Astrocyte (in vitro differentiated cells and primary cell): ENCODE measurements at regions not wholly inside any gene's neighbourhood (a gene's known extent, or its start where the extent isn't known, plus 50 kb on each side); places are given as distances from the start of the nearest gene placed in this dataset.

ENCODE experiments used
- EZH2 ChIP-seq: IDR thresholded peaks from 2 replicates; pipeline ENCODE4 v1.6.1; 2012; ENCODE audit warnings: mild to moderate bottlenecking, low read length, inconsistent platforms; ENCODE audit not compliant: insufficient read depth
- TF ChIP-seq, protein P1 (sequence below): IDR thresholded peaks from 2 replicates; pipeline ENCODE4 v1.5.1; 2011; ENCODE audit warnings: low read depth, mild to moderate bottlenecking, inconsistent platforms, low read length, moderate library complexity; ENCODE audit not compliant: insufficient read depth

DNA sequence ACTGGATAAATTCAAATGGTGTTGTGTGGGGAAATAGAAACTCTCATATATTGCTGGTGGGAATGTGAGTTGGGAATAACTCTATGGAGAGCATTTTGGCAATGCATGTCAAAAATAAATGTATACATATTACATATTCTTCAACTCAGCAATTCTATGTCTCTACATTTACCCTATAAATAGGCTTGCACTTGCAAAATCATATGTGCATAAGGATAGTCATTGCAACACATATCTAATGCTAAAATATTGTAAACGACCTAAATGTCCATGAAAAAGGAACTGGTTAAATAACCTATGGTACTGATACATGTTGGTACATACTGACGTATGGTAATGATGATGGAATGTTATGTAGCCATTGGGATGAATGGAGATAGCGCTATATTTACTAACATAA lies 94.5 kb upstream of the CHD1 start:
- TF ChIP-seq, protein P1, sequence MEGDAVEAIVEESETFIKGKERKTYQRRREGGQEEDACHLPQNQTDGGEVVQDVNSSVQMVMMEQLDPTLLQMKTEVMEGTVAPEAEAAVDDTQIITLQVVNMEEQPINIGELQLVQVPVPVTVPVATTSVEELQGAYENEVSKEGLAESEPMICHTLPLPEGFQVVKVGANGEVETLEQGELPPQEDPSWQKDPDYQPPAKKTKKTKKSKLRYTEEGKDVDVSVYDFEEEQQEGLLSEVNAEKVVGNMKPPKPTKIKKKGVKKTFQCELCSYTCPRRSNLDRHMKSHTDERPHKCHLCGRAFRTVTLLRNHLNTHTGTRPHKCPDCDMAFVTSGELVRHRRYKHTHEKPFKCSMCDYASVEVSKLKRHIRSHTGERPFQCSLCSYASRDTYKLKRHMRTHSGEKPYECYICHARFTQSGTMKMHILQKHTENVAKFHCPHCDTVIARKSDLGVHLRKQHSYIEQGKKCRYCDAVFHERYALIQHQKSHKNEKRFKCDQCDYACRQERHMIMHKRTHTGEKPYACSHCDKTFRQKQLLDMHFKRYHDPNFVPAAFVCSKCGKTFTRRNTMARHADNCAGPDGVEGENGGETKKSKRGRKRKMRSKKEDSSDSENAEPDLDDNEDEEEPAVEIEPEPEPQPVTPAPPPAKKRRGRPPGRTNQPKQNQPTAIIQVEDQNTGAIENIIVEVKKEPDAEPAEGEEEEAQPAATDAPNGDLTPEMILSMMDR = no peak
- no peak for TF ChIP-seq EZH2
